ENCODE measurements at regions not wholly inside any gene's neighbourhood (a gene's known extent, or its start where the extent isn't known, plus 50 kb on each side); places are given as distances from the start of the nearest gene placed in this dataset.

- H3K4me1 ChIP-seq (ENCODE audit: control insufficient read depth in 3 of 3, insufficient read depth in 2 of 3, low read depth in 1 of 3, low read length in 2 of 3) = no peaks in the 10 kb centered on the region
- H3K9me3 ChIP-seq (ENCODE audit: control insufficient read depth in 2 of 2, insufficient read depth in 1 of 2, low read depth in 1 of 2, low read length in 1 of 2) = no peaks in the 10 kb centered on the region
- 19 to 33% (median 32%) methylated on average over 3 of the region's 3 CpGs for WGBS, 3 donors
- DNase-seq (peak; percentile 13 to 28), FAIRE-seq (no peak)
- H3K27me3 ChIP-seq (ENCODE audit: control insufficient read depth in 3 of 3, insufficient read depth in 3 of 3, low read length in 3 of 3) = no peaks in the 10 kb centered on the region
- H3K27ac ChIP-seq (ENCODE audit: low read depth in 1 of 3, low read length in 2 of 3) = no peak overlapping the region
- H3K4me3 ChIP-seq (ENCODE audit: low read depth in 1 of 3, low read length in 3 of 3) = no peak overlapping the region
- H3K36me3 ChIP-seq (ENCODE audit: control insufficient read depth in 3 of 3, insufficient read depth in 2 of 3, low read depth in 1 of 3, low read length in 3 of 3) = no peaks in the 10 kb centered on the region
Observed at GRCh38 chr11:30143098-30143705, 87.6 kb upstream of the FSHB start.

GRCh38 chr11:30147293-30147692 is 83.5 kb upstream of the FSHB start:
- Histone ChIP-seq H3K4me3 (ENCODE audit: low read depth in 1 of 3, low read length in 3 of 3) (no peak overlapping the region), H3K9me3 (ENCODE audit: control insufficient read depth in 2 of 2, insufficient read depth in 1 of 2, low read depth in 1 of 2, low read length in 1 of 2) (no peaks in the 10 kb centered on the region), H3K36me3 (ENCODE audit: control insufficient read depth in 3 of 3, insufficient read depth in 2 of 3, low read depth in 1 of 3, low read length in 3 of 3) (no peaks in the 10 kb centered on the region), H3K4me1 (ENCODE audit: control insufficient read depth in 3 of 3, insufficient read depth in 2 of 3, low read depth in 1 of 3, low read length in 2 of 3) (no peaks in the 10 kb centered on the region), H3K27me3 (ENCODE audit: control insufficient read depth in 3 of 3, insufficient read depth in 3 of 3, low read length in 3 of 3) (no peaks in the 10 kb centered on the region), H3K27ac (ENCODE audit: low read depth in 1 of 3, low read length in 2 of 3) (no peak overlapping the region)
- DNase-seq (no peak), FAIRE-seq (no peak)
- 81 to 88% (median 87%) methylated on average over 5 of the region's 5 CpGs for WGBS, 3 donors

DNA sequence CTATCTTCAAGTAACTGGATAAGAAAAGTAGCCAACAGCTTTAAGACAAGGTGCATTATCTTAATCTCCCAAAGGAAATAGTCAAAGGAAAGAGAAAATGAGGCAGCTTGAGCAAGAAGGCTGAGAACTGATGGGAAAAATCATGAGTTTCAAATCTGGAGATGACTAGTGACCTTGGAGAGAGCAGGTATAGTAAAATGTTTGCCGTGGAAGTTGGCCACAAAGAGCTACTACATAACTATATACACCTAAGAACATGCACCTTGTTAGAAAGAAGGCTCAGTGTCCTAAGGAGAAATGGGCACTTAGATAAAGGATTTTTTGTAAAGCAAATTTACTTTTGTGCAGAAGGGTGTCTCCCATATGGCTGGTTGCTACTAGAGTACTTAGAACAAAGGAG is 80.8 kb upstream of the FSHB start:
- Histone ChIP-seq H3K27me3 (ENCODE audit: control insufficient read depth in 3 of 3, insufficient read depth in 3 of 3, low read length in 3 of 3) (no peaks in the 10 kb centered on the region), H3K4me3 (ENCODE audit: low read depth in 1 of 3, low read length in 3 of 3) (no peak overlapping the region), H3K4me1 (ENCODE audit: control insufficient read depth in 3 of 3, insufficient read depth in 2 of 3, low read depth in 1 of 3, low read length in 2 of 3) (no peaks in the 10 kb centered on the region), H3K36me3 (ENCODE audit: control insufficient read depth in 3 of 3, insufficient read depth in 2 of 3, low read depth in 1 of 3, low read length in 3 of 3) (no peaks in the 10 kb centered on the region), H3K27ac (ENCODE audit: low read depth in 1 of 3, low read length in 2 of 3) (no peak overlapping the region), H3K9me3 (ENCODE audit: control insufficient read depth in 2 of 2, insufficient read depth in 1 of 2, low read depth in 1 of 2, low read length in 1 of 2) (no peaks in the 10 kb centered on the region)
- no peak for DNase-seq
- 39 to 77% (median 58%) methylated on average over 1 of the region's 1 CpG for WGBS, 3 donors
- no peak for FAIRE-seq

DNA sequence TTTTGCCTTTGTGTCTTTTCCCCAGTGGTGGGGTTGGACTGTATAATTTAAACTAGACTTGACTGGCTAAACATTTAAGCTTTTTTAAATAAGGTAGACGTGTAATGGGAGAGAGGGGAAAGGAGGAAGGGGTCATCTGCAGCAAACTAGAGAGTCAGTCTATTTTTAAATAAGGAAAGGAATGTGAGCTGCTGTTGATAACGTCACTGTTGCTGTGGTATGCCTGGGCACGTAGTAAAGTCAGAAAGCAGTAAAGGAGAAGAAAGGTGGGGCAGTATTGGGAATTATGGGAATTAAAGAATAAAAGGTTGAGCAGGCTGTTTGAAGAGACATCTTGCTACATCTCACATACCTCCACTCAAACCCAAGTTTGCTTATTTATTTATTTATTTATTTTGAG is 80.4 kb upstream of the FSHB start:
- Histone ChIP-seq H3K36me3 (ENCODE audit: control insufficient read depth in 3 of 3, insufficient read depth in 2 of 3, low read depth in 1 of 3, low read length in 3 of 3) (no peaks in the 10 kb centered on the region), H3K4me1 (ENCODE audit: control insufficient read depth in 3 of 3, insufficient read depth in 2 of 3, low read depth in 1 of 3, low read length in 2 of 3) (no peaks in the 10 kb centered on the region), H3K9me3 (ENCODE audit: control insufficient read depth in 2 of 2, insufficient read depth in 1 of 2, low read depth in 1 of 2, low read length in 1 of 2) (no peaks in the 10 kb centered on the region), H3K27me3 (ENCODE audit: control insufficient read depth in 3 of 3, insufficient read depth in 3 of 3, low read length in 3 of 3) (no peaks in the 10 kb centered on the region), H3K27ac (ENCODE audit: low read depth in 1 of 3, low read length in 2 of 3) (no peak overlapping the region), H3K4me3 (ENCODE audit: low read depth in 1 of 3, low read length in 3 of 3) (no peak overlapping the region)
- FAIRE-seq (no peak), DNase-seq (no peak)
- WGBS, 3 donors = 20 to 33% (median 22%) methylated on average over 3 of the region's 3 CpGs

DNA sequence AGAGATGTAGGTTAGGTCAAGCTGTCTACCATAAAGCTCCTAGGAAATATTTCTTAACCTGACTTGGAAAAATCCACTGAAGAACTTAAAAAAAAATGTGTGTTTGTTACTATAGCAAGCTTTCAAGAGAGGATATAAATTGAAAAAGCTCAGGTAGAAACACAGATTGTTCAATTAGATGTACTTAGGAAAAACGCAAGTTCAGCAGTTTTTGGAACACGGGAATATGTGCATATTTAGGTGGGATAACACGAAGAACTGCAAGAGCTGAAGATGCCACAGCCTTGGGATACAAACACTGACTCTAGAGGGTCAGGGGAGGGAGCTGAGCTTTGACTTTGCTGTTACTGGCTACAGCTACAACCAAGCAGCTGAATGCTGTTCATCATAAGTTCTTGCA is 77.8 kb upstream of the FSHB start:
- no peaks in the 10 kb centered on the region for H3K4me1 ChIP-seq (ENCODE audit: control insufficient read depth in 3 of 3, insufficient read depth in 2 of 3, low read depth in 1 of 3, low read length in 2 of 3)
- H3K36me3 ChIP-seq (ENCODE audit: control insufficient read depth in 3 of 3, insufficient read depth in 2 of 3, low read depth in 1 of 3, low read length in 3 of 3) = no peaks in the 10 kb centered on the region
- FAIRE-seq (no peak), DNase-seq (no peak)
- H3K27me3 ChIP-seq (ENCODE audit: control insufficient read depth in 3 of 3, insufficient read depth in 3 of 3, low read length in 3 of 3) = no peaks in the 10 kb centered on the region
- H3K27ac ChIP-seq (ENCODE audit: low read depth in 1 of 3, low read length in 2 of 3) = no peak overlapping the region
- 74 to 84% (median 80%) methylated on average over 3 of the region's 3 CpGs for WGBS, 3 donors
- no peaks in the 10 kb centered on the region for H3K9me3 ChIP-seq (ENCODE audit: control insufficient read depth in 2 of 2, insufficient read depth in 1 of 2, low read depth in 1 of 2, low read length in 1 of 2)
- H3K4me3 ChIP-seq (ENCODE audit: low read depth in 1 of 3, low read length in 3 of 3) = no peak overlapping the region

DNA sequence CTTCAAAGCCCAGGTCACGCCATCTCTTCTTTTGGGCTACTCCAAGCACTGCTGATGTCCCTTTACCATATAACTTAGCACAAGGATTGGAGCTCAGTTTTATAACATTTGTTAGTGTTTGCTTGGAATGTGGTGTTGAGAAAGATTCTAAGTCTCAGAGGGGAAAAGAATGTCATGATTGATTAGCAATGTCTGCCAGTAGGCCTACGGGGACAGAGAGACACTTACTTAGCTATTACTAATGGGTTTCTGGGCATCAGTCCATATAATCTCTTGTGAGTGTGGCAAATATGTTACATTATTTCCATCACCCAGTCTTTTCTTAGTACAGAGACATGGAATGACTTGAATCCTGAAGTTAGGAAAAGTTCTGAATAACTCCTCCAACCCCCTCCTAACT is 75.4 kb upstream of the FSHB start:
- FAIRE-seq (no peak), DNase-seq (no peak)
- no peaks in the 10 kb centered on the region for H3K27me3 ChIP-seq (ENCODE audit: control insufficient read depth in 3 of 3, insufficient read depth in 3 of 3, low read length in 3 of 3)
- no peaks in the 10 kb centered on the region for H3K4me1 ChIP-seq (ENCODE audit: control insufficient read depth in 3 of 3, insufficient read depth in 2 of 3, low read depth in 1 of 3, low read length in 2 of 3)
- H3K9me3 ChIP-seq (ENCODE audit: control insufficient read depth in 2 of 2, insufficient read depth in 1 of 2, low read depth in 1 of 2, low read length in 1 of 2) = no peaks in the 10 kb centered on the region
- no peak overlapping the region for H3K27ac ChIP-seq (ENCODE audit: low read depth in 1 of 3, low read length in 2 of 3)
- no peaks in the 10 kb centered on the region for H3K36me3 ChIP-seq (ENCODE audit: control insufficient read depth in 3 of 3, insufficient read depth in 2 of 3, low read depth in 1 of 3, low read length in 3 of 3)
- H3K4me3 ChIP-seq (ENCODE audit: low read depth in 1 of 3, low read length in 3 of 3) = no peak overlapping the region
- 66 to 88% (median 77%) methylated on average over 2 of the region's 2 CpGs for WGBS, 3 donors

GRCh38 chr11:30159546-30159945 is 71.3 kb upstream of the FSHB start:
- DNase-seq (no peak), FAIRE-seq (no peak)
- peaks cover 0 to 2% of the 10 kb centered on the region in 2 donors for H3K9me3 ChIP-seq (ENCODE audit: control insufficient read depth in 2 of 2, insufficient read depth in 1 of 2, low read depth in 1 of 2, low read length in 1 of 2)
- H3K27ac ChIP-seq (ENCODE audit: low read depth in 1 of 3, low read length in 2 of 3) = no peak overlapping the region
- 77 to 87% (median 83%) methylated on average over 2 of the region's 2 CpGs for WGBS, 3 donors
- H3K4me3 ChIP-seq (ENCODE audit: low read depth in 1 of 3, low read length in 3 of 3) = no peak overlapping the region
- no peaks in the 10 kb centered on the region for H3K27me3 ChIP-seq (ENCODE audit: control insufficient read depth in 3 of 3, insufficient read depth in 3 of 3, low read length in 3 of 3)
- H3K36me3 ChIP-seq (ENCODE audit: control insufficient read depth in 3 of 3, insufficient read depth in 2 of 3, low read depth in 1 of 3, low read length in 3 of 3) = no peaks in the 10 kb centered on the region
- H3K4me1 ChIP-seq (ENCODE audit: control insufficient read depth in 3 of 3, insufficient read depth in 2 of 3, low read depth in 1 of 3, low read length in 2 of 3) = no peaks in the 10 kb centered on the region

GRCh38 chr11:30165652-30166051 is 65.2 kb upstream of the FSHB start:
- H3K27ac ChIP-seq (ENCODE audit: low read depth in 1 of 3, low read length in 2 of 3) = no peak overlapping the region
- no peaks in the 10 kb centered on the region for H3K36me3 ChIP-seq (ENCODE audit: control insufficient read depth in 3 of 3, insufficient read depth in 2 of 3, low read depth in 1 of 3, low read length in 3 of 3)
- DNase-seq = no peak
- FAIRE-seq = no peak
- H3K4me1 ChIP-seq (ENCODE audit: control insufficient read depth in 3 of 3, insufficient read depth in 2 of 3, low read depth in 1 of 3, low read length in 2 of 3) = no peaks in the 10 kb centered on the region
- peaks cover 0 to 2% of the 10 kb centered on the region in 2 donors for H3K9me3 ChIP-seq (ENCODE audit: control insufficient read depth in 2 of 2, insufficient read depth in 1 of 2, low read depth in 1 of 2, low read length in 1 of 2)
- H3K4me3 ChIP-seq (ENCODE audit: low read depth in 1 of 3, low read length in 3 of 3) = no peak overlapping the region
- 67 to 86% (median 68%) methylated on average over 3 of the region's 3 CpGs for WGBS, 3 donors
- H3K27me3 ChIP-seq (ENCODE audit: control insufficient read depth in 3 of 3, insufficient read depth in 3 of 3, low read length in 3 of 3) = no peaks in the 10 kb centered on the region

GRCh38 chr11:30171661-30172060 is 59.2 kb upstream of the FSHB start:
- Histone ChIP-seq H3K27ac (ENCODE audit: low read depth in 1 of 3, low read length in 2 of 3) (no peak overlapping the region), H3K36me3 (ENCODE audit: control insufficient read depth in 3 of 3, insufficient read depth in 2 of 3, low read depth in 1 of 3, low read length in 3 of 3) (no peaks in the 10 kb centered on the region), H3K27me3 (ENCODE audit: control insufficient read depth in 3 of 3, insufficient read depth in 3 of 3, low read length in 3 of 3) (no peaks in the 10 kb centered on the region), H3K4me1 (ENCODE audit: control insufficient read depth in 3 of 3, insufficient read depth in 2 of 3, low read depth in 1 of 3, low read length in 2 of 3) (no peaks in the 10 kb centered on the region), H3K4me3 (ENCODE audit: low read depth in 1 of 3, low read length in 3 of 3) (no peak overlapping the region), H3K9me3 (ENCODE audit: control insufficient read depth in 2 of 2, insufficient read depth in 1 of 2, low read depth in 1 of 2, low read length in 1 of 2) (no peaks in the 10 kb centered on the region)
- DNase-seq (peak; percentile 2 to 11), FAIRE-seq (no peak)
- 10 to 65% (median 32%) methylated on average over 2 of the region's 2 CpGs for WGBS, 3 donors

Data from small intestine (tissue), 7 donors.